GM23338 (cell line): ENCODE measurements at regions not wholly inside any gene's neighbourhood (a gene's known extent, or its start where the extent isn't known, plus 50 kb on each side); places are given as distances from the start of the nearest gene placed in this dataset.

Experiments used
- ATAC-seq: fragments of 200-7000 bp; cut with Tn5 transposase; 3 replicates; pipeline ENCODE4 v1.9.1; 2020
- DNase-seq: peaks from one replicate; pipeline ENCODE4 v3.0.0-alpha.2; 2015; ENCODE audit warnings: low spot score
- H2AFZ ChIP-seq: fragments of 200-600 bp; sonication (generic); 2 replicates; pipeline ENCODE4 v1.8.0; 2016; ENCODE audit warnings: antibody characterized with exemption, mild to moderate bottlenecking, moderate library complexity
- H3F3A ChIP-seq: fragments of 200-600 bp; sonication (generic); replicated peaks from 2 replicates; pipeline ENCODE4 v1.8.0; 2017; ENCODE audit warnings: antibody characterized with exemption, mixed run types, low read depth
- H3K27ac ChIP-seq: fragments of 200-600 bp; sonication (generic); 2 replicates; pipeline ENCODE4 v1.6.1; 2016; ENCODE audit warnings: low read depth
- H3K27me3 ChIP-seq: fragments of 200-600 bp; sonication (generic); 2 replicates; pipeline ENCODE4 v1.8.0; 2016; ENCODE audit warnings: mild to moderate bottlenecking, mixed run types, moderate library complexity; ENCODE audit not compliant: insufficient read depth
- H3K36me3 ChIP-seq: fragments of 200-600 bp; sonication (generic); 2 replicates; pipeline ENCODE4 v1.8.0; 2016; ENCODE audit warnings: mild to moderate bottlenecking; ENCODE audit not compliant: insufficient read depth
- H3K4me1 ChIP-seq: fragments of 200-600 bp; sonication (generic); 2 replicates; pipeline ENCODE4 v1.8.0; 2016; ENCODE audit warnings: mild to moderate bottlenecking, moderate library complexity; ENCODE audit not compliant: insufficient read depth
- H3K4me2 ChIP-seq: fragments of 200-600 bp; sonication (generic); 2 replicates; pipeline ENCODE4 v1.7.1; 2017; ENCODE audit warnings: mixed run types
- H3K4me3 ChIP-seq: fragments of 200-600 bp; sonication (generic); 2 replicates; pipeline ENCODE4 v1.6.1; 2016; ENCODE audit warnings: mixed run types
- H3K79me2 ChIP-seq: fragments of 200-600 bp; sonication (generic); replicated peaks from 2 replicates; pipeline ENCODE4 v1.8.0; 2017; ENCODE audit warnings: mild to moderate bottlenecking; ENCODE audit not compliant: insufficient read depth
- H3K9me2 ChIP-seq: fragments of 200-600 bp; sonication (generic); 2 replicates; pipeline ENCODE4 v1.8.0; 2017; ENCODE audit not compliant: insufficient read depth
- H4K20me1 ChIP-seq: fragments of 200-600 bp; sonication (generic); replicated peaks from 2 replicates; pipeline ENCODE4 v1.8.0; 2017; ENCODE audit warnings: mild to moderate bottlenecking; ENCODE audit not compliant: insufficient read depth
- H3K27ac Mint-ChIP-seq: 2 replicates; pipeline ENCODE4 v1.8.0; 2020; ENCODE audit warnings: inconsistent platforms, mild to moderate bottlenecking, moderate library complexity, mixed read lengths
- H3K27me3 Mint-ChIP-seq: 3 replicates; pipeline ENCODE4 v1.8.0; 2022; ENCODE audit warnings: low read depth, mild to moderate bottlenecking, moderate library complexity, mixed read lengths, inconsistent platforms; ENCODE audit not compliant: insufficient read depth, poor library complexity
- H3K36me3 Mint-ChIP-seq: 3 replicates; pipeline ENCODE4 v1.8.0; 2021; ENCODE audit warnings: low read depth, mild to moderate bottlenecking, inconsistent platforms, moderate library complexity, mixed read lengths
- H3K4me1 Mint-ChIP-seq: 3 replicates; pipeline ENCODE4 v1.8.0; 2020; ENCODE audit warnings: mild to moderate bottlenecking, inconsistent platforms, mixed read lengths
- H3K4me3 Mint-ChIP-seq: 3 replicates; pipeline ENCODE4 v1.8.0; 2021; ENCODE audit warnings: moderate library complexity, mild to moderate bottlenecking, inconsistent platforms, mixed read lengths
- H3K9me3 Mint-ChIP-seq: 3 replicates; pipeline ENCODE4 v1.8.0; 2020; ENCODE audit warnings: moderate library complexity, mild to moderate bottlenecking, inconsistent platforms, mixed read lengths
- CREB1 ChIP-seq: fragments of 250-450 bp; sonication (Bioruptor Pico); IDR thresholded peaks from 2 replicates; pipeline ENCODE4 v1.5.0; 2020; ENCODE audit warnings: low read depth, mild to moderate bottlenecking, moderate library complexity
- CTCF ChIP-seq, 2 experiments: fragments of 200-600 bp in 1 of 2; sonication (generic) in 1 of 2; conservative IDR thresholded peaks; 2 replicates each; pipeline versions ENCODE4 v1.5.1 to v1.6.1; 2016 to 2017; ENCODE audit warnings: antibody characterized with exemption in 2 of 2, low read depth in 2 of 2, mild to moderate bottlenecking in 2 of 2, moderate library complexity in 1 of 2
- ETS1 ChIP-seq: IDR thresholded peaks from 2 replicates; pipeline ENCODE4 v1.6.1; 2016; ENCODE audit warnings: antibody characterized with exemption
- EZH2phosphoT487 ChIP-seq: fragments of 200-600 bp; sonication (generic); IDR thresholded peaks from one replicate; pipeline ENCODE4 v1.8.1; 2018; ENCODE audit warnings: antibody characterized with exemption; ENCODE audit not compliant: unreplicated experiment
- JUNB ChIP-seq: IDR thresholded peaks from one replicate; pipeline ENCODE4 v1.6.1; 2016; ENCODE audit warnings: antibody characterized with exemption; ENCODE audit not compliant: unreplicated experiment
- REST ChIP-seq: IDR thresholded peaks from one replicate; pipeline ENCODE4 v1.6.1; 2018; ENCODE audit warnings: antibody characterized with exemption; ENCODE audit not compliant: unreplicated experiment
- STAT1 ChIP-seq: IDR thresholded peaks from one replicate; pipeline ENCODE4 v1.6.1; 2016; ENCODE audit warnings: antibody characterized with exemption; ENCODE audit not compliant: unreplicated experiment
- ZNF114 ChIP-seq: fragments of 250-450 bp; sonication (Bioruptor Pico); IDR thresholded peaks from 2 replicates; pipeline ENCODE4 v1.5.0; 2020; ENCODE audit warnings: mild to moderate bottlenecking, moderate library complexity

- TF ChIP-seq ETS1 (no peak), ZNF114 (CRISPR knock-in tag) (no peak), EZH2phosphoT487 (no peak), STAT1 (no peak), REST (no peak), CTCF (conservative IDR thresholded peaks at IDR 0.05; ENCODE audit: low read depth in 2 of 2) (no peak), CREB1 (CRISPR knock-in tag) (no peak)
Measured at GRCh38 chr14:34330846-34331245, 131.2 kb downstream of the SPTSSA start (continued).

GRCh38 chr14:34329301-34329700 lies 132.7 kb downstream of the SPTSSA start:
- DNase-seq = no peak

More at GRCh38 chr14:34329301-34329700, 132.7 kb downstream of the SPTSSA start:
- Mint-ChIP-seq H3K27ac (no peak overlapping the region), H3K9me3 (no peaks in the 10 kb centered on the region), H3K27me3 (no peaks in the 10 kb centered on the region), H3K4me3 (no peak overlapping the region), H3K4me1 (no peaks in the 10 kb centered on the region; the same call in 2 of the 3 replicates), H3K36me3 (no peaks in the 10 kb centered on the region)
- TF ChIP-seq CREB1 (CRISPR knock-in tag) (no peak), STAT1 (no peak), REST (no peak), JUNB (no peak), ETS1 (no peak)
- H3K27ac ChIP-seq = no peak overlapping the region
- no peak overlapping the region for H3K4me3 ChIP-seq
- no peak for ATAC-seq
- H3F3A ChIP-seq = no peaks in the 10 kb centered on the region
- H3K9me2 ChIP-seq = peaks cover 6% of the 10 kb centered on the region; the same call in 1 of the 2 replicates
- H2AFZ ChIP-seq = no peak overlapping the region
- no peaks in the 10 kb centered on the region for H3K4me1 ChIP-seq
- H3K79me2 ChIP-seq = no peaks in the 10 kb centered on the region
- no peak overlapping the region for H3K4me2 ChIP-seq
- H4K20me1 ChIP-seq = no peaks in the 10 kb centered on the region
- no peaks in the 10 kb centered on the region for H3K27me3 ChIP-seq
- H3K36me3 ChIP-seq = no peaks in the 10 kb centered on the region
